ENCODE measurements at regions not wholly inside any gene's neighbourhood (a gene's known extent, or its start where the extent isn't known, plus 50 kb on each side); places are given as distances from the start of the nearest gene placed in this dataset.

GRCh38 chr1:201690528-201690927 lies 138.4 kb upstream of the IPO9 start:
- DNase-seq: no peak

GRCh38 chr1:201691716-201692554 lies 137.0 kb upstream of the IPO9 start:
- no peak for DNase-seq

- DNase-seq: no peak
Observed at GRCh38 chr1:201692555-201693394, 136.2 kb upstream of the IPO9 start.

GRCh38 chr1:201693890-201694607 lies 134.9 kb upstream of the IPO9 start:
- no peak for DNase-seq

- no peak for DNase-seq
Observed at GRCh38 chr1:201694608-201695335, 134.2 kb upstream of the IPO9 start.

- DNase-seq: no peak
Observed at GRCh38 chr1:201695607-201696006, 133.3 kb upstream of the IPO9 start.

GRCh38 chr1:201696217-201696761 lies 132.7 kb upstream of the IPO9 start:
- no peak for DNase-seq

- DNase-seq: no peak
Observed at GRCh38 chr1:201697174-201697573, 131.8 kb upstream of the IPO9 start.

- DNase-seq: no peak
Observed at GRCh38 chr1:201701831-201702230, 127.1 kb upstream of the IPO9 start.

GRCh38 chr1:201702936-201703335 lies 126.0 kb upstream of the IPO9 start:
- DNase-seq: no peak

- DNase-seq: peak; percentile 33
Observed at GRCh38 chr1:201703621-201704438, 125.1 kb upstream of the IPO9 start.

GRCh38 chr1:201704439-201704792 lies 124.5 kb upstream of the IPO9 start:
- DNase-seq: no peak

- DNase-seq: no peak
Observed at GRCh38 chr1:201705389-201705788, 123.6 kb upstream of the IPO9 start.

- no peak for DNase-seq
Observed at GRCh38 chr1:201706109-201706508, 122.8 kb upstream of the IPO9 start.

GRCh38 chr1:201707027-201707426 lies 121.9 kb upstream of the IPO9 start:
- no peak for DNase-seq

- DNase-seq: no peak
Observed at GRCh38 chr1:201707656-201708055, 121.3 kb upstream of the IPO9 start.

- no peak for DNase-seq
Observed at GRCh38 chr1:201708085-201708512, 120.9 kb upstream of the IPO9 start.

GRCh38 chr1:201708691-201709090 lies 120.3 kb upstream of the IPO9 start:
- no peak for DNase-seq

GRCh38 chr1:201709564-201710295 lies 119.2 kb upstream of the IPO9 start:
- peak; percentile 19 for DNase-seq

Data from NK-92 treated with Interleukin-12 subunit alpha and Interleukin-12 subunit beta, amount 100 ng/mL, for 24 hours (cell line).